PC-9 (cell line): ENCODE measurements at regions not wholly inside any gene's neighbourhood (a gene's known extent, or its start where the extent isn't known, plus 50 kb on each side); places are given as distances from the start of the nearest gene placed in this dataset.

Experiments used
- BruUV-seq: library from RNA; stranded (reverse); fragments of 400-500 nt; replicated peaks from 2 replicates; lab custom pipeline; 2021; lab: Mats Ljungman, UMichigan
- CTCF ChIA-PET: fragments of 300-600 bp; sonication (Branson Sonifier 250); formaldehyde crosslinking; loops from one replicate; lab custom pipeline; 2022; ENCODE audit warnings: antibody characterized with exemption; lab: Charles Lee
- POLR2A ChIA-PET: fragments of 300-600 bp; sonication (Branson Sonifier 250); formaldehyde crosslinking; loops from one replicate; lab custom pipeline; 2022; ENCODE audit warnings: antibody characterized with exemption; ENCODE audit not compliant: unreplicated experiment; lab: Charles Lee
- DNase-seq, 2 experiments: peaks; one replicate each; pipeline versions ENCODE4 v3.0.0 to v3.0.0-alpha.2; 2015 to 2022; ENCODE audit warnings: mixed read lengths in 1 of 2
- H2AFZ ChIP-seq: fragments of 200-600 bp; sonication (generic); 2 replicates; pipeline ENCODE4 v1.8.1; 2017; ENCODE audit warnings: antibody characterized with exemption
- H3F3A ChIP-seq: fragments of 200-600 bp; sonication (generic); 2 replicates; pipeline ENCODE4 v1.8.1; 2017; ENCODE audit warnings: antibody characterized with exemption, mild to moderate bottlenecking, low read depth; ENCODE audit not compliant: insufficient read depth
- H3K27ac ChIP-seq: fragments of 200-600 bp; sonication (generic); 2 replicates; pipeline ENCODE4 v1.6.1; 2016; ENCODE audit warnings: mixed run types
- H3K27me3 ChIP-seq: fragments of 200-600 bp; sonication (generic); 2 replicates; pipeline ENCODE4 v1.6.1; 2016; ENCODE audit warnings: low read depth, mixed run types; ENCODE audit not compliant: insufficient read depth
- H3K36me3 ChIP-seq: fragments of 200-600 bp; sonication (generic); 2 replicates; pipeline ENCODE4 v1.6.1; 2016; ENCODE audit warnings: low read depth, mixed run types
- H3K4me1 ChIP-seq: fragments of 200-600 bp; sonication (generic); replicated peaks from 2 replicates; pipeline ENCODE4 v1.6.1; 2016; ENCODE audit warnings: mixed run types; ENCODE audit not compliant: insufficient read depth
- H3K4me2 ChIP-seq: fragments of 200-600 bp; sonication (generic); 2 replicates; pipeline ENCODE4 v1.6.1; 2017; ENCODE audit warnings: mixed run types
- H3K4me3 ChIP-seq: fragments of 200-600 bp; sonication (generic); 2 replicates; pipeline ENCODE4 v1.6.1; 2016; ENCODE audit warnings: mixed run types
- H3K79me2 ChIP-seq: fragments of 200-600 bp; sonication (generic); 2 replicates; pipeline ENCODE4 v1.6.1; 2017; ENCODE audit warnings: low read depth, mixed run types
- H3K9me2 ChIP-seq: fragments of 200-600 bp; sonication (generic); 2 replicates; pipeline ENCODE4 v1.8.1; 2017; ENCODE audit warnings: mild to moderate bottlenecking; ENCODE audit not compliant: insufficient read depth
- H3K9me3 ChIP-seq: fragments of 200-600 bp; sonication (generic); 2 replicates; pipeline ENCODE4 v1.8.1; 2016; ENCODE audit warnings: low read depth; ENCODE audit not compliant: insufficient read depth
- H4K20me1 ChIP-seq: fragments of 200-600 bp; sonication (generic); 2 replicates; pipeline ENCODE4 v1.8.1; 2017; ENCODE audit not compliant: insufficient read depth
- EZH2 ChIP-seq: fragments of 200-600 bp; sonication (generic); IDR thresholded peaks from 2 replicates; pipeline ENCODE4 v1.8.0; 2017; ENCODE audit warnings: antibody characterized with exemption, low read depth
- intact Hi-C: fragments of 100-400 bp; cut with micrococcal nuclease; formaldehyde crosslinking; loops from one replicate; pipeline ENCODE4 v1.10.0; 2022; ENCODE audit not compliant: unreplicated experiment
- TF ChIP-seq, protein P1 (sequence below): fragments of 200-600 bp; sonication (generic); conservative IDR thresholded peaks from 2 replicates; pipeline ENCODE4 v1.6.1; 2017; ENCODE audit warnings: mixed run types, antibody characterized with exemption, mild to moderate bottlenecking, moderate library complexity

DNA sequence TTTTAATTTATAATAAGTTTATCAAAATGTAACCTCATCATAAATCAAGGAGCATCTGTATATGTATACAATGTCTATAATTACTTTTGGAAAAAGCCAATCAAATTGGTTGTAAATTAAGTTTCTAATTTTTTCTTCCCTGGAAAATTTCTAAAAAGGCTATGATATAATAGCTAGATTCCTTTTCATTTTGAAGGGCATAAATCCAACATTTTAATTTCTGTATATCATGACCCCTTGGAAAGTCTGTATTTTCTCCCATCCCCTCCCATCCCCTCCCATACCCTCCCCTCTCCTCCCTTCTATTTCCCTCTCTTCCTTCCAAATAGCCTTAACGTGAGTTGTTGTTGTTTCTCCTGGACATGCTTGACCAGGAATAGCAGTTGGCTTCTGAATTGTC lies 247.1 kb upstream of the FSTL5 start:
- Histone ChIP-seq H3K36me3 (no peaks in the 10 kb centered on the region), H3K27ac (no peak overlapping the region), H3K9me3 (no peaks in the 10 kb centered on the region), H3K4me2 (no peak overlapping the region), H3K4me1 (no peaks in the 10 kb centered on the region), H2AFZ (no peak overlapping the region), H3K4me3 (no peak overlapping the region), H3K9me2 (no peaks in the 10 kb centered on the region), H3F3A (no peaks in the 10 kb centered on the region), H3K27me3 (no peaks in the 10 kb centered on the region), H4K20me1 (no peaks in the 10 kb centered on the region), H3K79me2 (no peaks in the 10 kb centered on the region)
- no peak for TF ChIP-seq EZH2
- TF ChIP-seq, protein P1, sequence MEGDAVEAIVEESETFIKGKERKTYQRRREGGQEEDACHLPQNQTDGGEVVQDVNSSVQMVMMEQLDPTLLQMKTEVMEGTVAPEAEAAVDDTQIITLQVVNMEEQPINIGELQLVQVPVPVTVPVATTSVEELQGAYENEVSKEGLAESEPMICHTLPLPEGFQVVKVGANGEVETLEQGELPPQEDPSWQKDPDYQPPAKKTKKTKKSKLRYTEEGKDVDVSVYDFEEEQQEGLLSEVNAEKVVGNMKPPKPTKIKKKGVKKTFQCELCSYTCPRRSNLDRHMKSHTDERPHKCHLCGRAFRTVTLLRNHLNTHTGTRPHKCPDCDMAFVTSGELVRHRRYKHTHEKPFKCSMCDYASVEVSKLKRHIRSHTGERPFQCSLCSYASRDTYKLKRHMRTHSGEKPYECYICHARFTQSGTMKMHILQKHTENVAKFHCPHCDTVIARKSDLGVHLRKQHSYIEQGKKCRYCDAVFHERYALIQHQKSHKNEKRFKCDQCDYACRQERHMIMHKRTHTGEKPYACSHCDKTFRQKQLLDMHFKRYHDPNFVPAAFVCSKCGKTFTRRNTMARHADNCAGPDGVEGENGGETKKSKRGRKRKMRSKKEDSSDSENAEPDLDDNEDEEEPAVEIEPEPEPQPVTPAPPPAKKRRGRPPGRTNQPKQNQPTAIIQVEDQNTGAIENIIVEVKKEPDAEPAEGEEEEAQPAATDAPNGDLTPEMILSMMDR: no peak
- ChIA-PET POLR2A (no interaction called here), CTCF (no interaction called here)
- no TSS peak for BruUV-seq
- DNase-seq: no peak
- intact Hi-C loops: no loop called here

GRCh38 chr4:162409048-162409447 lies 245.2 kb upstream of the FSTL5 start:
- BruUV-seq: no TSS peak
- Histone ChIP-seq H3K4me3 (no peak overlapping the region), H3K79me2 (no peaks in the 10 kb centered on the region), H2AFZ (no peak overlapping the region), H3F3A (no peaks in the 10 kb centered on the region), H3K36me3 (no peaks in the 10 kb centered on the region), H3K9me3 (no peaks in the 10 kb centered on the region), H3K9me2 (no peaks in the 10 kb centered on the region), H3K27me3 (no peaks in the 10 kb centered on the region), H3K4me2 (no peak overlapping the region), H3K4me1 (no peaks in the 10 kb centered on the region), H3K27ac (no peak overlapping the region), H4K20me1 (no peaks in the 10 kb centered on the region)
- intact Hi-C loops: no loop called here
- DNase-seq: no peak
- POLR2A ChIA-PET: no interaction called here
- CTCF ChIA-PET: no interaction called here
- TF ChIP-seq EZH2: no peak
- TF ChIP-seq, protein P1: no peak

DNA sequence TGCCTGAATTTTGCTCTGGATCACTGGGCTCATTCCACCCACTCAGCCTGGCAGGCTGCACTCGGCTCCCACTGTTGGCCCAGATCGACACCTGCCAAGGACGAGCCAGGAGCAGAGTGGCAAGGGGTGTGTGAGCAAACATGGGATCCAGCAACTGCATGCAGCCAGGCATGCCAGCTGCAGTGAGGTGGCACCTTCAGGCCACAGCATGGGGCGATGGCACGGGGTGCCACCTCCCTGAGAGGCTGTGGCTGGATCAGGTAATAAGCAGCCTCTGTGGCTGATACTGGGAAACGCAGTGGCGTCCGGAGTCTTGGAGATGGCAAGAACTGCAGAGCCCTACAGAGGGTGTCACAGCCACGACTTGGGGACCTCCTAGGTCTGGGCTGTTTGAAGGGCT lies 244.5 kb upstream of the FSTL5 start:
- intact Hi-C loops: no loop called here
- H3K79me2 ChIP-seq: no peaks in the 10 kb centered on the region
- BruUV-seq: no TSS peak
- no peaks in the 10 kb centered on the region for H3K9me2 ChIP-seq
- no peak for DNase-seq
- no peak overlapping the region for H3K4me2 ChIP-seq
- POLR2A ChIA-PET: no interaction called here
- H3K27me3 ChIP-seq: no peaks in the 10 kb centered on the region
- H2AFZ ChIP-seq: no peak overlapping the region
- no peaks in the 10 kb centered on the region for H3K36me3 ChIP-seq
- H3F3A ChIP-seq: no peaks in the 10 kb centered on the region
- no peaks in the 10 kb centered on the region for H3K9me3 ChIP-seq
- CTCF ChIA-PET: no interaction called here
- TF ChIP-seq EZH2: no peak
- TF ChIP-seq, protein P1: no peak
- H3K4me1 ChIP-seq: no peaks in the 10 kb centered on the region
- no peak overlapping the region for H3K4me3 ChIP-seq
- H4K20me1 ChIP-seq: no peaks in the 10 kb centered on the region
- H3K27ac ChIP-seq: no peak overlapping the region
